Thyroid gland (tissue), 4 donors: ENCODE measurements at regions not wholly inside any gene's neighbourhood (a gene's known extent, or its start where the extent isn't known, plus 50 kb on each side); places are given as distances from the start of the nearest gene placed in this dataset.

Source experiments
- POLR2A ChIP-seq, 2 donors: fragments of 450-650 bp; IDR thresholded peaks; one replicate each; pipeline ENCODE4 v1.6.1; 2017; ENCODE audit warnings: antibody characterized with exemption in 2 of 2, mild to moderate bottlenecking in 2 of 2, moderate library complexity in 1 of 2
- TF ChIP-seq, protein P1 (sequence below), 6 experiments: fragments of 200-600 bp in 3 of 6; fragments of 450-650 bp in 3 of 6; sonication (generic) in 3 of 6; IDR thresholded peaks; one replicate each; pipeline ENCODE4 v1.5.1; 2016 to 2019; ENCODE audit warnings: antibody characterized with exemption in 6 of 6, mild to moderate bottlenecking in 2 of 6, inconsistent platforms in 1 of 6, moderate library complexity in 1 of 6

DNA sequence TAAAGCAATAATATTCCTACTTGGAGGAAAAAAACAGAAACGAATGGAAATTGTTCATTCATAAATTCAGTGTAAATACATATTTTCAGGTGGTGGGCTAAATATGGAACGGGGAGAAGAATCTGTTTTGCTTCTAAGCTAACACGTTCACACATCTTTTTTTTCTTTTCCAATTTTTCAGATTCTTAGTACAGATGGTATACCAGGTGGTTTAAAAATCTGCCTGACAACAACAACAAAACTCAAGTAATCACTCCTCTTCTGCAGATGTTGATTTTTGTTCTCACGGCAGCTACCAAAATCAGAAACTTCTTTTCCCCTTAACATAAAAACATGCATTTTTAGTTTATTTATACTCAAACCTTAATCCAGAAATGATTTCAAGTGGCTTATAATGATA lies 164.8 kb upstream of the SYT4 start:
- TF ChIP-seq, protein P1, sequence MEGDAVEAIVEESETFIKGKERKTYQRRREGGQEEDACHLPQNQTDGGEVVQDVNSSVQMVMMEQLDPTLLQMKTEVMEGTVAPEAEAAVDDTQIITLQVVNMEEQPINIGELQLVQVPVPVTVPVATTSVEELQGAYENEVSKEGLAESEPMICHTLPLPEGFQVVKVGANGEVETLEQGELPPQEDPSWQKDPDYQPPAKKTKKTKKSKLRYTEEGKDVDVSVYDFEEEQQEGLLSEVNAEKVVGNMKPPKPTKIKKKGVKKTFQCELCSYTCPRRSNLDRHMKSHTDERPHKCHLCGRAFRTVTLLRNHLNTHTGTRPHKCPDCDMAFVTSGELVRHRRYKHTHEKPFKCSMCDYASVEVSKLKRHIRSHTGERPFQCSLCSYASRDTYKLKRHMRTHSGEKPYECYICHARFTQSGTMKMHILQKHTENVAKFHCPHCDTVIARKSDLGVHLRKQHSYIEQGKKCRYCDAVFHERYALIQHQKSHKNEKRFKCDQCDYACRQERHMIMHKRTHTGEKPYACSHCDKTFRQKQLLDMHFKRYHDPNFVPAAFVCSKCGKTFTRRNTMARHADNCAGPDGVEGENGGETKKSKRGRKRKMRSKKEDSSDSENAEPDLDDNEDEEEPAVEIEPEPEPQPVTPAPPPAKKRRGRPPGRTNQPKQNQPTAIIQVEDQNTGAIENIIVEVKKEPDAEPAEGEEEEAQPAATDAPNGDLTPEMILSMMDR (IDR thresholded peaks at IDR 0.05): no peak
- no peak for TF ChIP-seq POLR2A (IDR thresholded peaks at IDR 0.05)
